T-helper 17 cell (primary cell): ENCODE measurements at regions not wholly inside any gene's neighbourhood (a gene's known extent, or its start where the extent isn't known, plus 50 kb on each side); places are given as distances from the start of the nearest gene placed in this dataset.
"Not testable (repeated sequence)": the region's sequence is repeated elsewhere in the genome, so short reads cannot be mapped to it uniquely, and the experiment has no call there.

Experiments
- ATAC-seq: fragments of 150-1000 bp; cut with Tn5 transposase; 2 replicates; pipeline ENCODE4 v1.10.0; 2021; ENCODE audit warnings: mild to moderate bottlenecking, moderate library complexity
- DNase-seq, 3 donors: peaks; one replicate each; pipeline versions ENCODE4 v3.0.0 to v3.0.0-alpha.2; 2020 to 2021
- H3K9me3 ChIP-seq: one replicate; pipeline ENCODE4 v1.7.0; 2013; ENCODE audit warnings: low read length, mild to moderate bottlenecking; ENCODE audit not compliant: control insufficient read depth, poor library complexity, severe bottlenecking
- H3K27ac Mint-ChIP-seq: one replicate; pipeline ENCODE4 v1.8.0; 2022; ENCODE audit warnings: mild to moderate bottlenecking, moderate library complexity, mixed read lengths
- H3K27me3 Mint-ChIP-seq: one replicate; pipeline ENCODE4 v1.8.0; 2022; ENCODE audit warnings: mixed read lengths
- H3K36me3 Mint-ChIP-seq: one replicate; pipeline ENCODE4 v1.8.0; 2022; ENCODE audit warnings: low read depth, mixed read lengths
- H3K4me1 Mint-ChIP-seq: one replicate; pipeline ENCODE4 v1.8.0; 2022; ENCODE audit warnings: mild to moderate bottlenecking, mixed read lengths
- H3K4me3 Mint-ChIP-seq: one replicate; pipeline ENCODE4 v1.8.0; 2022; ENCODE audit warnings: mild to moderate bottlenecking, moderate library complexity, mixed read lengths

GRCh38 chr4:179726491-179726890, 2284.3 kb upstream of the AGA start:
- not testable (repeated sequence) for H3K27ac Mint-ChIP-seq, H3K9me3 ChIP-seq, H3K4me1 Mint-ChIP-seq, DNase-seq, H3K36me3 Mint-ChIP-seq, H3K27me3 Mint-ChIP-seq, ATAC-seq, H3K4me3 Mint-ChIP-seq

GRCh38 chr4:179728305-179728704, 2286.1 kb upstream of the AGA start:
- Mint-ChIP-seq H3K27me3 (no peaks in the 10 kb centered on the region), H3K36me3 (no peaks in the 10 kb centered on the region), H3K27ac (no peak overlapping the region), H3K4me3 (no peak overlapping the region), H3K4me1 (no peaks in the 10 kb centered on the region)
- no peaks in the 10 kb centered on the region for H3K9me3 ChIP-seq
- DNase-seq, result no peak
- no peak for ATAC-seq

DNA sequence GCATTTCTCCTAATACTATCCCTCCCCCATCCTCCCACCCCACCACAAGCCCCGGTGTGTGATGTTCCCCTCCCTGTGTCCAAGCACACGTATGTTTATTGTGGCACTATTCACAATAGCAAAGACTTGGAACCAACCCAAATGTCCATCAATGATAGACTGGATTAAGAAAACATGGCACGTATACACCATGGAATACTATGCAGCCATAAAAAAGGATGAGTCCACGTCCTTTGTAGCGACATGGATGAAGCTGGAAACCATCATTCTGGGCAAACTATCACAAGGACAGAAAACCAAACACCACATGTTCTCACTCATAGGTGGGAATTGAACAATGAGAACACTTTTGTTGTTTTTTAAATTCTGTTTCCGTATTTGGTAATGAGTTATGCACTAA, 2294.6 kb upstream of the AGA start:
- not testable (repeated sequence) for H3K9me3 ChIP-seq, H3K27me3 Mint-ChIP-seq, H3K4me3 Mint-ChIP-seq

GRCh38 chr4:179738822-179739221, 2296.6 kb upstream of the AGA start:
- no peak overlapping the region for H3K4me3 Mint-ChIP-seq
- DNase-seq (no peak), ATAC-seq (no peak)
- no peaks in the 10 kb centered on the region for H3K4me1 Mint-ChIP-seq
- no peaks in the 10 kb centered on the region for H3K27me3 Mint-ChIP-seq
- no peaks in the 10 kb centered on the region for H3K9me3 ChIP-seq
- H3K36me3 Mint-ChIP-seq, result no peaks in the 10 kb centered on the region
- H3K27ac Mint-ChIP-seq, result no peak overlapping the region

More for the DNA sequence above, 2294.6 kb upstream of the AGA start:
- DNase-seq, H3K36me3 Mint-ChIP-seq, H3K4me1 Mint-ChIP-seq, H3K27ac Mint-ChIP-seq, ATAC-seq: not testable (repeated sequence)

DNA sequence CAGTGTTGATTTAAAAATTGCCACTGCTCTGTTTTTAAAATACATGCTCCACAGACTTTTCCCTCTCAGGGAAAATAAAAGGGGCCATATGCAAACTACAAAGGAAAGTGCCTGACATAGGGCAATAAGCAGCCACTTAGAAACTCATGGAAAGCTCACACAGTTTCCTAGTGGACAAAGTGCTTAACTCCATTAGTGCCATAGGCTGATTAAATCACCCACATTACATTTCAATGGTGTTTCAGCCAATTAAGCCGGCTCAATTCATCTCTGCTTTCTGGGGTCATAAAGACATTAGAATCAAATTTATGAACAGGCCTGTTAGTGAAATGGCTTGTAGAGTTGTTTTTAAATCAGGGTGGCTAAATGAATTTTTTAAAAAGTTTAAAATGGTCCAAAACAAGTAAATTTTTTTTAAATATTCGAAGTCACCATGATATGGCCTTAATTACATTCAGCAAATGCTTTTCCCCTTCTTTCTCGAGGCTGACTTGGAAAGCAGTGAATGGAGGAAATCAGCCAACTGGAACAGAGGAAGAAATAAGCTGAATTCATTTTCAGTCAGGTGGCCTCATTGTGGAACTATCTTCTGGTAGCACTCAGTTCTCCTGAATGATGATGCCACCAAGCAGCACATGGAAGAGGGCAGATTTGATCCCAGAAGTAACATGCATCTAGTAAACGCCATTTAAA, 2305.1 kb upstream of the AGA start:
- H3K4me1 Mint-ChIP-seq, result no peaks in the 10 kb centered on the region
- no peak for ATAC-seq
- H3K27me3 Mint-ChIP-seq, result no peaks in the 10 kb centered on the region
- no peaks in the 10 kb centered on the region for H3K9me3 ChIP-seq
- no peak overlapping the region for H3K4me3 Mint-ChIP-seq
- no peak for DNase-seq
- no peak overlapping the region for H3K27ac Mint-ChIP-seq
- H3K36me3 Mint-ChIP-seq, result no peaks in the 10 kb centered on the region

DNA sequence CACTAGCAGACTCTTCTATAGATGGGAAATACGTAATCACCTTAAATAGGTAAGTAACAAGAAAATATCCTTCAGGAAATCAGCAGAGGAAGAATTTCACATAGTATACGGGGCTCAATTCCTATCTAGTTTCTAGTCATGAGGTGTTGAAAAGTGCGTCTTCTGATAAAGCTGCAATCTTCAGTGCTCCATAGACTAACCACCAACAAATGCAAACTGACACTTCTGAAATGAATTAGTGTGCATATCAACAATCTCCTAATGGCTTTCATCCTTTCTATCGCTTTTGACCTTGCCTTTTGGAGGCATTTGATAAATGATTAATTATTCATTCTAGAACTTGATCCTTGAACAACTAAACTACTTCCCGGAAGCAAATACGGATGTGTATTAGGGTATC, 2306.6 kb upstream of the AGA start:
- Mint-ChIP-seq H3K36me3 (no peaks in the 10 kb centered on the region), H3K27me3 (no peaks in the 10 kb centered on the region), H3K27ac (no peak overlapping the region), H3K4me3 (no peak overlapping the region), H3K4me1 (no peaks in the 10 kb centered on the region)
- ATAC-seq (no peak), DNase-seq (no peak)
- no peaks in the 10 kb centered on the region for H3K9me3 ChIP-seq

GRCh38 chr4:179750374-179750773, 2308.1 kb upstream of the AGA start:
- H3K36me3 Mint-ChIP-seq, result no peaks in the 10 kb centered on the region

DNA sequence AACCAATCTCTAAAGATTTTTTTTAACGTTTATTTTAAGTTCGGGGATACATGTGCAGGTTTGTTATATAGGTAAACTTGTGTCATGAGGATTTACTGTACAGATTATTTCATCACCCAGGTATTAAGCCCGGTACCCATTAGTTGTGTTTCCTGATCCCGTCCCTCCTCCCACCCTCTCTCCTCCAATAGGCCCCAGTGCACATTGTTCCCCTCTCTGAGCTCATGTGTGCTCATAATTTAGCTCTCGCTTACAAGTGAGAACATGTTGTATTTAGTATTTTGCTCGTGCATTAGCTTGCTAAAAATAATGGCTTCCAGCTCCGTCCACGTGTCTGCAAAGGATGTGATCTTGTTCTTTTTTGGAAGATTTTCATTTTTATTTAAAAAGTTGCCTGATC, 2309.4 kb upstream of the AGA start:
- ATAC-seq, result no peak
- Mint-ChIP-seq H3K27me3 (no peaks in the 10 kb centered on the region), H3K4me1 (no peaks in the 10 kb centered on the region)

More at GRCh38 chr4:179750374-179750773, 2308.1 kb upstream of the AGA start:
- no peaks in the 10 kb centered on the region for H3K27me3 Mint-ChIP-seq
- no peaks in the 10 kb centered on the region for H3K4me1 Mint-ChIP-seq
- no peaks in the 10 kb centered on the region for H3K9me3 ChIP-seq
- H3K27ac Mint-ChIP-seq, result no peak overlapping the region
- H3K4me3 Mint-ChIP-seq, result no peak overlapping the region
- DNase-seq, result no peak
- ATAC-seq, result no peak

DNA sequence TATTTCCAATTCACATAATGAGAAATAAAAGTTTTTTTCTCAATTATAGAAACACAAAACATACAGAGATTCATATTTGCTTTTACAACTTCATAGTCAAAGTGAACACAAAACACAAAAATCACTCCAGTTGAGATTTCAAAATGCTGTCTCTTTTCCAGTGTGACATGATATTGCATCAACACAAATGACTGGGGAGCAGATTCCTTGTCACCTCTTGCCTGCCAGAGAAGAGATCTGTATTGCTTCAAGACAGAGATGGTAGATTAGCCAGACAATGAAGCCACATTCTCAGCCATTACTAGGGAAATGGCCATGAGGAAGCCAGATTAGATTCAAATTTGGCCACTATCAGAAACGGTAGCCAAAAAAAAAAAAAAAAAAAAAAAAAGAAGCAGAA, 2313.1 kb upstream of the AGA start:
- ATAC-seq (no peak), DNase-seq (no peak)
- Mint-ChIP-seq H3K27ac (no peak overlapping the region), H3K27me3 (no peaks in the 10 kb centered on the region), H3K4me1 (no peaks in the 10 kb centered on the region), H3K36me3 (no peaks in the 10 kb centered on the region), H3K4me3 (no peak overlapping the region)
- H3K9me3 ChIP-seq, result no peaks in the 10 kb centered on the region

More for the DNA sequence above, 2309.4 kb upstream of the AGA start:
- H3K9me3 ChIP-seq, result no peaks in the 10 kb centered on the region
- Mint-ChIP-seq H3K4me3 (no peak overlapping the region), H3K36me3 (no peaks in the 10 kb centered on the region), H3K27ac (no peak overlapping the region)
- no peak for DNase-seq

- no peak for ATAC-seq
- no peaks in the 10 kb centered on the region for H3K9me3 ChIP-seq
- Mint-ChIP-seq H3K27ac (no peak overlapping the region), H3K36me3 (no peaks in the 10 kb centered on the region), H3K4me1 (no peaks in the 10 kb centered on the region), H3K27me3 (no peaks in the 10 kb centered on the region), H3K4me3 (no peak overlapping the region)
- DNase-seq, result no peak
Measured at GRCh38 chr4:179757641-179758040, 2315.4 kb upstream of the AGA start.

GRCh38 chr4:179762840-179763239, 2320.6 kb upstream of the AGA start:
- Mint-ChIP-seq H3K4me3 (no peak overlapping the region), H3K27me3 (no peaks in the 10 kb centered on the region), H3K4me1 (no peaks in the 10 kb centered on the region), H3K27ac (no peak overlapping the region), H3K36me3 (no peaks in the 10 kb centered on the region)
- no peaks in the 10 kb centered on the region for H3K9me3 ChIP-seq
- DNase-seq (no peak), ATAC-seq (no peak)

GRCh38 chr4:179766938-179767337, 2324.7 kb upstream of the AGA start:
- no peaks in the 10 kb centered on the region for H3K27me3 Mint-ChIP-seq
- no peak overlapping the region for H3K27ac Mint-ChIP-seq
- no peak for DNase-seq
- H3K36me3 Mint-ChIP-seq, result no peaks in the 10 kb centered on the region
- no peaks in the 10 kb centered on the region for H3K9me3 ChIP-seq
- H3K4me1 Mint-ChIP-seq, result no peaks in the 10 kb centered on the region
- H3K4me3 Mint-ChIP-seq, result no peak overlapping the region
- ATAC-seq, result no peak

- Mint-ChIP-seq H3K27ac (no peak overlapping the region), H3K27me3 (no peaks in the 10 kb centered on the region), H3K4me1 (no peaks in the 10 kb centered on the region), H3K36me3 (no peaks in the 10 kb centered on the region), H3K4me3 (no peak overlapping the region)
- ATAC-seq, result no peak
- no peaks in the 10 kb centered on the region for H3K9me3 ChIP-seq
- DNase-seq, result no peak
Measured at GRCh38 chr4:179768996-179769395, 2326.8 kb upstream of the AGA start.

DNA sequence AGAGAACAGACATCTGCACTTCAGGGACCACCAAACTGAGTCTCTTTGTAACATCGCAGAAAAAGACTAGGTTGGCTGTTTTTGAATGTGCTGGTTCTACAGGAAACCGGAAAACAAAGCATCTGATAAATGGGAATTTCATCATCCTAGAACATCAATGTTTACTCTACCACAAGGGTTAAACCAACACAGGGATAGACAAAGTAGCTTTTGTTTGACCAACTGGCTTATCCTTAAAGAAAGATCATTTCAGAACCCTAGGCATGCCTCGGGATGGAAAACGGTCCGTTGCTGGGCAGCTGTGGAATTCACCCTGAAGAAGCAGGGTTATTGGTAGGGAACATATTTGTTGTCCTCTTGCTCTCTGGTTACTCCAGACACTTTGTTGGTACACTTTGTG, 2355.5 kb upstream of the AGA start:
- H3K36me3 Mint-ChIP-seq, result no peaks in the 10 kb centered on the region
- H3K27me3 Mint-ChIP-seq, result no peaks in the 10 kb centered on the region
- DNase-seq (no peak), ATAC-seq (no peak)
- H3K4me3 Mint-ChIP-seq, result no peak overlapping the region
- H3K4me1 Mint-ChIP-seq, result no peaks in the 10 kb centered on the region
- no peak overlapping the region for H3K27ac Mint-ChIP-seq
- H3K9me3 ChIP-seq, result peaks cover 3% of the 10 kb centered on the region
